ENCODE measurements at regions not wholly inside any gene's neighbourhood (a gene's known extent, or its start where the extent isn't known, plus 50 kb on each side); places are given as distances from the start of the nearest gene placed in this dataset.

GRCh38 chr11:92826136-92826535 is 143.3 kb upstream of the MTNR1B start:
- TF ChIP-seq, protein P1, sequence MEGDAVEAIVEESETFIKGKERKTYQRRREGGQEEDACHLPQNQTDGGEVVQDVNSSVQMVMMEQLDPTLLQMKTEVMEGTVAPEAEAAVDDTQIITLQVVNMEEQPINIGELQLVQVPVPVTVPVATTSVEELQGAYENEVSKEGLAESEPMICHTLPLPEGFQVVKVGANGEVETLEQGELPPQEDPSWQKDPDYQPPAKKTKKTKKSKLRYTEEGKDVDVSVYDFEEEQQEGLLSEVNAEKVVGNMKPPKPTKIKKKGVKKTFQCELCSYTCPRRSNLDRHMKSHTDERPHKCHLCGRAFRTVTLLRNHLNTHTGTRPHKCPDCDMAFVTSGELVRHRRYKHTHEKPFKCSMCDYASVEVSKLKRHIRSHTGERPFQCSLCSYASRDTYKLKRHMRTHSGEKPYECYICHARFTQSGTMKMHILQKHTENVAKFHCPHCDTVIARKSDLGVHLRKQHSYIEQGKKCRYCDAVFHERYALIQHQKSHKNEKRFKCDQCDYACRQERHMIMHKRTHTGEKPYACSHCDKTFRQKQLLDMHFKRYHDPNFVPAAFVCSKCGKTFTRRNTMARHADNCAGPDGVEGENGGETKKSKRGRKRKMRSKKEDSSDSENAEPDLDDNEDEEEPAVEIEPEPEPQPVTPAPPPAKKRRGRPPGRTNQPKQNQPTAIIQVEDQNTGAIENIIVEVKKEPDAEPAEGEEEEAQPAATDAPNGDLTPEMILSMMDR (IDR thresholded peaks at IDR 0.05), result no peak
- no peak for TF ChIP-seq EP300 (IDR thresholded peaks at IDR 0.05)

Data from stomach (tissue), 4 donors.